Fibroblast of mammary gland (primary cell): ENCODE measurements at regions not wholly inside any gene's neighbourhood (a gene's known extent, or its start where the extent isn't known, plus 50 kb on each side); places are given as distances from the start of the nearest gene placed in this dataset.

ENCODE experiments used
- DNase-seq: peaks from one replicate; pipeline ENCODE4 v3.0.0-alpha.2; 2010; ENCODE audit warnings: low read depth
- H3K4me3 ChIP-seq: 2 replicates; pipeline ENCODE4 v1.5.1; 2011; ENCODE audit warnings: low read depth, mild to moderate bottlenecking, low read length, moderate library complexity; ENCODE audit not compliant: control insufficient read depth
- CTCF ChIP-seq: conservative IDR thresholded peaks from 2 replicates; pipeline ENCODE4 v1.5.1; 2011; ENCODE audit warnings: low read depth, low read length, inconsistent platforms; ENCODE audit not compliant: control insufficient read depth, insufficient read depth

GRCh38 chr7:67453580-67454380 lies 457.1 kb downstream of the TYW1 start:
- no peak for TF ChIP-seq CTCF
- H3K4me3 ChIP-seq = no peak overlapping the region
- DNase-seq = no peak

GRCh38 chr7:67455508-67455907 lies 458.9 kb downstream of the TYW1 start:
- TF ChIP-seq CTCF = no peak
- H3K4me3 ChIP-seq = no peak overlapping the region
- no peak for DNase-seq

- DNase-seq = no peak
- H3K4me3 ChIP-seq = no peak overlapping the region
- TF ChIP-seq CTCF = no peak
Measured at GRCh38 chr7:67462781-67463191, 466.2 kb downstream of the TYW1 start.

GRCh38 chr7:67463316-67463715 lies 466.7 kb downstream of the TYW1 start:
- TF ChIP-seq CTCF = no peak
- no peak overlapping the region for H3K4me3 ChIP-seq
- no peak for DNase-seq

- DNase-seq = no peak
- TF ChIP-seq CTCF = no peak
- no peak overlapping the region for H3K4me3 ChIP-seq
Measured at GRCh38 chr7:67463983-67464382, 467.4 kb downstream of the TYW1 start.

GRCh38 chr7:67466109-67466508 lies 469.5 kb downstream of the TYW1 start:
- no peak for TF ChIP-seq CTCF
- DNase-seq = no peak
- no peak overlapping the region for H3K4me3 ChIP-seq
